ENCODE measurements at regions not wholly inside any gene's neighbourhood (a gene's known extent, or its start where the extent isn't known, plus 50 kb on each side); places are given as distances from the start of the nearest gene placed in this dataset.

DNA sequence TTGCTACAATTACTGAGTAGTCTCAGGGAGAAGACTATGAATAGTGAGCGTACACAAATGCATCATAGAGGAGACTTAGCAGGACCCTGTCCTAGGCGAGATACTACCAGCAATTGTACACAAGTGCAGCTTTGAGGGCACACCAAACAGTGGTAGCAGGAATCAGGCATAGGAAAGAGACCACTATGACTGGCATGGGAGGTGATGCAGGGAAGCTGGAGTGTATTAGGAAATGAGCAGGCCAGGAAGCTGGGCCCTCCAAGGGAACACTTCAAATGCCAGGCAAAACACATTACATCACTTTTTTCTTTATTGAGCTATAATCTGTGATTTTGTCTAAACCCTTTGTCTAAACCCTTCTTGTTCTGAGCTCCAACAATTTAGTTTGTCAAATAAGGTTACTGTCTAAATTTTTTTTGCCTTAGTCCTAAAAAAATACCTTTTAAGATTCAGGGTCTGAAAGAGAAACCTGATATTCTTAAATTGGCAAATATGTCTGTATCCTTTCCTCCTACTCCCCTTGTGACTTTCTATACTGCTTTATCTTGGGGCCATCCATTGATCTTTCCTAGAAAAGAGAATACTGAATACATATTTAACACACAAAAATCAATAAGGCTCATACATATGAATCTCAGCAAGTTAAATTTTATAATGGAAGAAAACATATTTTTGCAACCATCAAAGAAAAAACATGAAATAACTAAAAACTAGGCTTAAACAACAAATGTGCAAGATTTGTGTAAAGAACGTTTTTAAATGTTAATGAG is 193.8 kb upstream of the PHYHIPL start:
- Histone ChIP-seq H3K4me3 (no peak overlapping the region), H3K27me3 (no peaks in the 10 kb centered on the region), H3K9me3 (no peaks in the 10 kb centered on the region), H3K4me1 (no peaks in the 10 kb centered on the region), H3K27ac (no peak overlapping the region), H3K36me3 (no peaks in the 10 kb centered on the region)
- ATAC-seq, result no peak
- TF ChIP-seq EP300 (IDR thresholded peaks at IDR 0.05) (no peak), POLR2AphosphoS5 (IDR thresholded peaks at IDR 0.05) (no peak), POLR2A (IDR thresholded peaks at IDR 0.05) (no peak), CTCF (IDR thresholded peaks at IDR 0.05) (no peak)
- 80 to 90% methylated on average over 1 to 3 of the region's 3 CpGs for WGBS, 2 donors (ENCODE audit: low coverage in 1 of 2)

DNA sequence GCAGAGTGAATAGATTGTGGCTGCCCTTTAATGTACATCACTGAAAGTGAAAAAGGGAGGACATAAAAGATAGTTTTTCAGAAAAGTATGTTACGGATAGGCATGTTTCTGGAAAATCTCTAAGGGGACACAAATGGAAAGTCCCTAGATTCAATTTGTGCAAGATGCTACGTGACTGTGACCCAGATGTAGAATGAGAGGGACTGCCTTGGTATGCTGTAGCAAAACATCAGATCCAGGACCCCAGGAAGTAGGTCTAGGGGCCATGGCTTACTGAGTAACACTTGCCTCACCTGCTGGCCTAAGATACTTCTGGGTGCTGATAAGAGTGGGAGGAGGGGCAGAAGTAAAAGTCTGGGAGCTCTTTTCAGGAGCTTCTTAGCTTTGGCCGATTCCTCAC is 191.2 kb upstream of the PHYHIPL start:
- Histone ChIP-seq H3K27ac (no peak overlapping the region), H3K4me1 (no peaks in the 10 kb centered on the region), H3K27me3 (no peaks in the 10 kb centered on the region), H3K36me3 (no peaks in the 10 kb centered on the region), H3K9me3 (peaks cover 0 to 11% (median 0%) of the 10 kb centered on the region in 3 donors), H3K4me3 (no peak overlapping the region)
- 70 to 80% methylated on average over 2 of the region's 3 CpGs for WGBS, 2 donors (ENCODE audit: low coverage in 1 of 2)
- ATAC-seq, result no peak
- TF ChIP-seq EP300 (IDR thresholded peaks at IDR 0.05) (no peak), POLR2AphosphoS5 (IDR thresholded peaks at IDR 0.05) (no peak), CTCF (IDR thresholded peaks at IDR 0.05) (no peak), POLR2A (IDR thresholded peaks at IDR 0.05) (no peak)

DNA sequence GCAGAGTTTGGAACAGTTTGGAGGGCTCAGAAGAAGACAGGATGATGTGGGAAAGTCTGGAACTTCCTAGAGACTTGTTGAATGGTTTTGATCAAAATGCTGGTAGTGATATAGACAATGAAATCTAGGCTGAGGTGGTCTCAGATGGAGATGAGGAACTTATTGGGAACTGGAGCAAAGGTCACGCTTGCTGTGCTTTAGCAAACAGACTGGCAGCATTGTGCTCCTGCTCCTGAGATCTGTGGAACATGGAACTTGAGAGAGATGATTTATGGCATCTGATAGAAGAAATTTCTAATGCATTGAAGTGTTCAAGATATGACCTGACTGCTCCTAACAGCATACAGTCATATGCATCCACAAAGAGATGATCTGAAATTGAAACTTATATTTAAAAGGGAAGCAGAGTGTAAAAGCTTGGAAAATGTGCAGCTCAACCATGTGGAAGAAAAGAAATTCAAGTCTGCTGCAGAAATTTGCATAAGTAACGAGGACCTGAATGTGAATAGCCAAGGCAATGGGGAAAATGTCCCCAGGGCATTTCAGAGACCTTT is 186.9 kb upstream of the PHYHIPL start:
- Histone ChIP-seq H3K4me3 (no peak overlapping the region), H3K36me3 (no peaks in the 10 kb centered on the region), H3K27ac (no peak overlapping the region), H3K9me3 (peaks cover 0 to 15% (median 0%) of the 10 kb centered on the region in 3 donors), H3K27me3 (no peaks in the 10 kb centered on the region), H3K4me1 (peaks cover 0 to 6% (median 0%) of the 10 kb centered on the region in 3 donors)
- 95 to 100% methylated on average over 2 of the region's 2 CpGs for WGBS, 2 donors (ENCODE audit: low coverage in 1 of 2)
- ATAC-seq, result no peak
- TF ChIP-seq CTCF (IDR thresholded peaks at IDR 0.05) (no peak), POLR2AphosphoS5 (IDR thresholded peaks at IDR 0.05) (no peak), POLR2A (IDR thresholded peaks at IDR 0.05) (no peak), EP300 (IDR thresholded peaks at IDR 0.05) (no peak)

DNA sequence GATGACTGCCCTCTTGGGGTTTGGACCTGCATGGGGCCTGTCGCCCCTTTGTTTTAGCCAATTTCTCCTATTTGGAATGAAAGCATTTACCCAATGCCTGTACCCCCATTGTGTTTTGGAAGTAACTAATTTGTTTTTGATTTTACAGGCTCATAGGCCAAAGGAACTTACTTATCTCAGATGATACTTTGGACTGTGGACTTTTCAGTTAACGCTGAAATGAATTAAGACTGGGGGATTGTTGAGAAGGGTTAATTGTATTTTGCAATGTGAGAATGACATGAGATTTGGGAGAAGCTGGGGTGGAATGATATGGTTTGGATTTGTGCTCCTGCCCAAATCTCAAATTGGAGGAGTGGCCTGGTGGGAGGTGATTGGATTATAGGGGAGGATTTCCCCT is 185.8 kb upstream of the PHYHIPL start:
- H3K4me3 ChIP-seq, result no peak overlapping the region
- no peak for ATAC-seq
- no peaks in the 10 kb centered on the region for H3K27me3 ChIP-seq
- no peaks in the 10 kb centered on the region for H3K36me3 ChIP-seq
- no peak for TF ChIP-seq CTCF (IDR thresholded peaks at IDR 0.05)
- no peak for TF ChIP-seq POLR2AphosphoS5 (IDR thresholded peaks at IDR 0.05)
- no peak for TF ChIP-seq EP300 (IDR thresholded peaks at IDR 0.05)
- no peak for TF ChIP-seq POLR2A (IDR thresholded peaks at IDR 0.05)
- H3K9me3 ChIP-seq, result peaks cover 0 to 15% (median 0%) of the 10 kb centered on the region in 3 donors
- peaks cover 0 to 6% (median 0%) of the 10 kb centered on the region in 3 donors for H3K4me1 ChIP-seq
- WGBS, 2 donors (ENCODE audit: low coverage in 1 of 2), result 95 to 100% methylated on average over 1 to 2 of the region's 2 CpGs
- H3K27ac ChIP-seq, result no peak overlapping the region

DNA sequence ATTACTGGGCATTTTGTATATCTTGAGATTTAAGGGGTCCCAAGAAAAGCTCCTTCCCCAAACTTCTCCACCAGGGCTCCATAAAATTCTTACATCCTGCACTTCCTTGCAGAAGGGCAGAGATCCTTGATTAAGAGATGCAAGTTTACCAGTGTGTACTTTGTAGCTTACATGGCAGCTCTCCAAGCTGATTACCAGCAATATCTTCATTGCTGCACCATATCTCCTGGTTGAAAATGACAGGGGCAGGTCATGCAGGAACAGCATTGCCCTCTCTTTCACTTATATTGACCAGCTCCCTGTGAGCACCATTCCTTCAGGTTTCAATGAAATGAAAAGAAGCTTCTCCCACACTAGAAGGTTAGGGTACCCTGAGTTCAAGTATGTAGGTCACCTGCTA is 184.6 kb upstream of the PHYHIPL start:
- H3K9me3 ChIP-seq, result peaks cover 0 to 15% (median 0%) of the 10 kb centered on the region in 3 donors
- no peaks in the 10 kb centered on the region for H3K36me3 ChIP-seq
- no peak overlapping the region for H3K27ac ChIP-seq
- no peaks in the 10 kb centered on the region for H3K27me3 ChIP-seq
- ATAC-seq, result no peak
- H3K4me1 ChIP-seq, result peaks cover 0 to 6% (median 0%) of the 10 kb centered on the region in 3 donors
- TF ChIP-seq EP300 (IDR thresholded peaks at IDR 0.05), result no peak
- no peak for TF ChIP-seq POLR2AphosphoS5 (IDR thresholded peaks at IDR 0.05)
- TF ChIP-seq POLR2A (IDR thresholded peaks at IDR 0.05), result no peak
- TF ChIP-seq CTCF (IDR thresholded peaks at IDR 0.05), result no peak
- H3K4me3 ChIP-seq, result no peak overlapping the region
